SK-N-SH treated with all-trans-retinoic acid at 6 μM for 48 hours (cell line): ENCODE measurements at regions not wholly inside any gene's neighbourhood (a gene's known extent, or its start where the extent isn't known, plus 50 kb on each side); places are given as distances from the start of the nearest gene placed in this dataset.

ENCODE experiments used
- ATAC-seq: fragments of 200-7000 bp; cut with Tn5 transposase; 3 replicates; pipeline ENCODE4 v1.9.1; 2020; ENCODE audit warnings: mild to moderate bottlenecking, moderate library complexity
- ARNTL ChIP-seq: fragments of 450-650 bp; formaldehyde crosslinking; IDR thresholded peaks from 2 replicates; pipeline ENCODE4 v1.5.0; 2020; ENCODE audit warnings: low read depth, mild to moderate bottlenecking, moderate library complexity, borderline replicate concordance
- CREB5 ChIP-seq: fragments of 250-450 bp; sonication (Bioruptor Pico); IDR thresholded peaks from 2 replicates; pipeline ENCODE4 v1.5.1; 2020; ENCODE audit warnings: low read depth, mild to moderate bottlenecking, moderate library complexity
- CSRNP3 ChIP-seq: fragments of 250-450 bp; sonication (Bioruptor Pico); IDR thresholded peaks from 2 replicates; pipeline ENCODE4 v1.5.1; 2021; ENCODE audit warnings: mild to moderate bottlenecking, moderate library complexity
- ESRRG ChIP-seq: fragments of 250-450 bp; sonication (Bioruptor Pico); IDR thresholded peaks from 2 replicates; pipeline ENCODE4 v1.6.1; 2021; ENCODE audit warnings: mild to moderate bottlenecking
- ISL1 ChIP-seq: fragments of 250-450 bp; sonication (Bioruptor Pico); IDR thresholded peaks from 2 replicates; pipeline ENCODE4 v2.1.2; 2022; ENCODE audit warnings: mild to moderate bottlenecking, moderate library complexity
- OSR1 ChIP-seq: fragments of 250-450 bp; sonication (Bioruptor Pico); IDR thresholded peaks from 2 replicates; pipeline ENCODE4 v1.8.0; 2022; ENCODE audit warnings: moderate library complexity, mild to moderate bottlenecking, inconsistent platforms
- PPARA ChIP-seq: fragments of 250-450 bp; sonication (Bioruptor Pico); IDR thresholded peaks from 2 replicates; pipeline ENCODE4 v1.5.0; 2020; ENCODE audit warnings: mild to moderate bottlenecking, borderline replicate concordance
- RARB ChIP-seq: fragments of 250-450 bp; sonication (Bioruptor Pico); IDR thresholded peaks from 2 replicates; pipeline ENCODE4 v1.8.0; 2021; ENCODE audit warnings: mild to moderate bottlenecking, moderate library complexity
- SNAI2 ChIP-seq: fragments of 250-450 bp; sonication (Bioruptor Pico); IDR thresholded peaks from 2 replicates; pipeline ENCODE4 v1.5.0; 2020; ENCODE audit warnings: mild to moderate bottlenecking, moderate library complexity
- TCF4 ChIP-seq: fragments of 250-450 bp; sonication (Bioruptor Pico); IDR thresholded peaks from 2 replicates; pipeline ENCODE4 v1.8.0; 2021; ENCODE audit warnings: mild to moderate bottlenecking, moderate library complexity, borderline replicate concordance
- TOX ChIP-seq: fragments of 250-450 bp; sonication (Bioruptor Pico); IDR thresholded peaks from 2 replicates; pipeline ENCODE4 v1.8.0; 2021; ENCODE audit warnings: mild to moderate bottlenecking, moderate library complexity, borderline replicate concordance
- ZFP3 ChIP-seq: fragments of 250-450 bp; sonication (Bioruptor Pico); IDR thresholded peaks from 2 replicates; pipeline ENCODE4 v1.5.0; 2020; ENCODE audit warnings: mild to moderate bottlenecking, moderate library complexity
- ZFP30 ChIP-seq: fragments of 450-650 bp; formaldehyde crosslinking; IDR thresholded peaks from 2 replicates; pipeline ENCODE4 v1.5.0; 2022; ENCODE audit warnings: mild to moderate bottlenecking, moderate library complexity
- ZNF565 ChIP-seq: fragments of 450-650 bp; formaldehyde crosslinking; conservative IDR thresholded peaks from 2 replicates; pipeline ENCODE4 v1.5.0; 2020; ENCODE audit warnings: low read depth, mild to moderate bottlenecking, moderate library complexity
- ZNF70 ChIP-seq: fragments of 450-650 bp; formaldehyde crosslinking; IDR thresholded peaks from 2 replicates; pipeline ENCODE4 v1.5.0; 2020; ENCODE audit warnings: mild to moderate bottlenecking, moderate library complexity
- ZNF8 ChIP-seq: fragments of 450-650 bp; formaldehyde crosslinking; IDR thresholded peaks from 2 replicates; pipeline ENCODE4 v1.5.0; 2020; ENCODE audit warnings: mild to moderate bottlenecking, moderate library complexity
- TF ChIP-seq, protein P1 (sequence below): fragments of 250-450 bp; sonication (Bioruptor Pico); IDR thresholded peaks from 2 replicates; pipeline ENCODE4 v1.8.0; 2021; ENCODE audit warnings: low read depth, mild to moderate bottlenecking, moderate library complexity, borderline replicate concordance
- TF ChIP-seq, protein P2 (sequence below): fragments of 250-450 bp; sonication (Bioruptor Pico); IDR thresholded peaks from 2 replicates; pipeline ENCODE4 v1.5.0; 2020; ENCODE audit warnings: mild to moderate bottlenecking, moderate library complexity
- TF ChIP-seq, protein P3 (sequence below): fragments of 250-450 bp; sonication (Bioruptor Pico); IDR thresholded peaks from 2 replicates; pipeline ENCODE4 v1.8.0; 2020; ENCODE audit warnings: mild to moderate bottlenecking, moderate library complexity, borderline replicate concordance

DNA sequence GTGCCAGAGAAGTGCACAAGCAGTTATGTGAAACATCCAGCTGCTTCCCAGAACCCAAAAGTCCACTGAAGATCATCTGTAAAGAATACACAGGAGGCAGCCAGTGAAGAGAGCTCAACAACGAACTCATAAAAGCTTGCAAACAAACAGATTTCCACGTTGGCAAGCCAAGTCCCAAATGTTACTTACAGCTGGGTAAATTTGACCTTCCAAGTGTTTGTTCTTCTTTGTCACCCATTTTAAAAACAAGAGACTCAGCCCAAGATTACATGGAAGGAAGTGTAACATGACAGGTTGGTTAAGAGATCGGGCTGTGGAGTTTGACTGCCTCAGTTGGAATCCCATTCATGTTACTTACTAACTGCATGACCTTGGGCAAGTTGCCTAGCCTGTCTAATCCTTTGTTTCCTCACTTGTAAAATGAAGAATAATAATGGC lies 174.9 kb upstream of the PAPPA start:
- no peak for ATAC-seq
- no peak for TF ChIP-seq PPARA (CRISPR knock-in tag)
- TF ChIP-seq, protein P1, sequence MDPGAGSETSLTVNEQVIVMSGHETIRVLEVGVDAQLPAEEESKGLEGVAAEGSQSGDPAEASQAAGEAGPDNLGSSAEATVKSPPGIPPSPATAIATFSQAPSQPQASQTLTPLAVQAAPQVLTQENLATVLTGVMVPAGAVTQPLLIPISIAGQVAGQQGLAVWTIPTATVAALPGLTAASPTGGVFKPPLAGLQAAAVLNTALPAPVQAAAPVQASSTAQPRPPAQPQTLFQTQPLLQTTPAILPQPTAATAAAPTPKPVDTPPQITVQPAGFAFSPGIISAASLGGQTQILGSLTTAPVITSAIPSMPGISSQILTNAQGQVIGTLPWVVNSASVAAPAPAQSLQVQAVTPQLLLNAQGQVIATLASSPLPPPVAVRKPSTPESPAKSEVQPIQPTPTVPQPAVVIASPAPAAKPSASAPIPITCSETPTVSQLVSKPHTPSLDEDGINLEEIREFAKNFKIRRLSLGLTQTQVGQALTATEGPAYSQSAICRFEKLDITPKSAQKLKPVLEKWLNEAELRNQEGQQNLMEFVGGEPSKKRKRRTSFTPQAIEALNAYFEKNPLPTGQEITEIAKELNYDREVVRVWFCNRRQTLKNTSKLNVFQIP, result no peak
- TF ChIP-seq CSRNP3, result no peak
- no peak for TF ChIP-seq OSR1
- no peak for TF ChIP-seq ZNF70
- no peak for TF ChIP-seq RARB (CRISPR knock-in tag)
- TF ChIP-seq TOX, result no peak
- TF ChIP-seq ZFP3 (CRISPR knock-in tag), result no peak
- TF ChIP-seq TCF4 (CRISPR knock-in tag), result no peak
- TF ChIP-seq, all 23 proteins: peak for 0

- ATAC-seq, result no peak
- TF ChIP-seq, protein P1, result no peak
- TF ChIP-seq ARNTL (CRISPR knock-in tag) (no peak), CREB5 (CRISPR knock-in tag) (no peak), ZFP3 (CRISPR knock-in tag) (no peak), TOX (no peak), ESRRG (CRISPR knock-in tag) (no peak), RARB (CRISPR knock-in tag) (no peak), ISL1 (CRISPR knock-in tag) (no peak), ZFP30 (CRISPR knock-in tag) (no peak), TCF4 (CRISPR knock-in tag) (no peak), ZNF565 (CRISPR knock-in tag) (no peak), SNAI2 (no peak)
- TF ChIP-seq, protein P2, sequence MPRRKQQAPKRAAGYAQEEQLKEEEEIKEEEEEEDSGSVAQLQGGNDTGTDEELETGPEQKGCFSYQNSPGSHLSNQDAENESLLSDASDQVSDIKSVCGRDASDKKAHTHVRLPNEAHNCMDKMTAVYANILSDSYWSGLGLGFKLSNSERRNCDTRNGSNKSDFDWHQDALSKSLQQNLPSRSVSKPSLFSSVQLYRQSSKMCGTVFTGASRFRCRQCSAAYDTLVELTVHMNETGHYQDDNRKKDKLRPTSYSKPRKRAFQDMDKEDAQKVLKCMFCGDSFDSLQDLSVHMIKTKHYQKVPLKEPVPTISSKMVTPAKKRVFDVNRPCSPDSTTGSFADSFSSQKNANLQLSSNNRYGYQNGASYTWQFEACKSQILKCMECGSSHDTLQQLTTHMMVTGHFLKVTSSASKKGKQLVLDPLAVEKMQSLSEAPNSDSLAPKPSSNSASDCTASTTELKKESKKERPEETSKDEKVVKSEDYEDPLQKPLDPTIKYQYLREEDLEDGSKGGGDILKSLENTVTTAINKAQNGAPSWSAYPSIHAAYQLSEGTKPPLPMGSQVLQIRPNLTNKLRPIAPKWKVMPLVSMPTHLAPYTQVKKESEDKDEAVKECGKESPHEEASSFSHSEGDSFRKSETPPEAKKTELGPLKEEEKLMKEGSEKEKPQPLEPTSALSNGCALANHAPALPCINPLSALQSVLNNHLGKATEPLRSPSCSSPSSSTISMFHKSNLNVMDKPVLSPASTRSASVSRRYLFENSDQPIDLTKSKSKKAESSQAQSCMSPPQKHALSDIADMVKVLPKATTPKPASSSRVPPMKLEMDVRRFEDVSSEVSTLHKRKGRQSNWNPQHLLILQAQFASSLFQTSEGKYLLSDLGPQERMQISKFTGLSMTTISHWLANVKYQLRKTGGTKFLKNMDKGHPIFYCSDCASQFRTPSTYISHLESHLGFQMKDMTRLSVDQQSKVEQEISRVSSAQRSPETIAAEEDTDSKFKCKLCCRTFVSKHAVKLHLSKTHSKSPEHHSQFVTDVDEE (CRISPR knock-in tag), result no peak
- TF ChIP-seq, protein P3, sequence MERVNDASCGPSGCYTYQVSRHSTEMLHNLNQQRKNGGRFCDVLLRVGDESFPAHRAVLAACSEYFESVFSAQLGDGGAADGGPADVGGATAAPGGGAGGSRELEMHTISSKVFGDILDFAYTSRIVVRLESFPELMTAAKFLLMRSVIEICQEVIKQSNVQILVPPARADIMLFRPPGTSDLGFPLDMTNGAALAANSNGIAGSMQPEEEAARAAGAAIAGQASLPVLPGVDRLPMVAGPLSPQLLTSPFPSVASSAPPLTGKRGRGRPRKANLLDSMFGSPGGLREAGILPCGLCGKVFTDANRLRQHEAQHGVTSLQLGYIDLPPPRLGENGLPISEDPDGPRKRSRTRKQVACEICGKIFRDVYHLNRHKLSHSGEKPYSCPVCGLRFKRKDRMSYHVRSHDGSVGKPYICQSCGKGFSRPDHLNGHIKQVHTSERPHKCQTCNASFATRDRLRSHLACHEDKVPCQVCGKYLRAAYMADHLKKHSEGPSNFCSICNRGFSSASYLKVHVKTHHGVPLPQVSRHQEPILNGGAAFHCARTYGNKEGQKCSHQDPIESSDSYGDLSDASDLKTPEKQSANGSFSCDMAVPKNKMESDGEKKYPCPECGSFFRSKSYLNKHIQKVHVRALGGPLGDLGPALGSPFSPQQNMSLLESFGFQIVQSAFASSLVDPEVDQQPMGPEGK (CRISPR knock-in tag), result no peak
Observed at GRCh38 chr9:115980054-115980453, 173.5 kb upstream of the PAPPA start.

DNA sequence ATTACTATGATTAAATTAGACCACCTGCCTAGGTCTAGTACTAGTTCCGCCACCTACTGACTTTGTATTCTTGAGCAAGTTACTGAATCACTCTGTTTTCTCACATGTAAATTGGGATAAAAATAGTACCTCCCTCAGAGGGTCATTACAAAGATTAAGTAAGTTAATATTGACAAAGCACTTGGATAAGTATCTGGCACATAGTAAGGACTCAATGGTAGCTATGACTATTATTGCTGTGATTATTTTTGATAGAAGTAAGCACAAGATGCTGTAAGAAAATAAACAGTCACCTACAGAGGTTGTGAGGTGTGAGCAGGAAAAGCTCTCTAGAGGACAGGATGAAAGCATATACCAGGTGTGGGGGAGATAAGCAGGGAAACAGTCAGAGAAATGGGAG lies 173.1 kb upstream of the PAPPA start:
- ATAC-seq, result no peak
- TF ChIP-seq, protein P3 (CRISPR knock-in tag), result no peak
- TF ChIP-seq RARB (CRISPR knock-in tag), result no peak
- TF ChIP-seq ZNF8, result no peak
- no peak for TF ChIP-seq TCF4 (CRISPR knock-in tag)
- TF ChIP-seq, protein P2 (CRISPR knock-in tag), result no peak
- TF ChIP-seq OSR1, result no peak
- TF ChIP-seq SNAI2, result no peak
- TF ChIP-seq CSRNP3, result no peak
- TF ChIP-seq ZNF565 (CRISPR knock-in tag), result no peak
- TF ChIP-seq ZNF70, result no peak
